Testis (tissue), 2 donors: ENCODE measurements at regions not wholly inside any gene's neighbourhood (a gene's known extent, or its start where the extent isn't known, plus 50 kb on each side); places are given as distances from the start of the nearest gene placed in this dataset.

Experiments used
- POLR2A ChIP-seq: fragments of 450-650 bp; IDR thresholded peaks from one replicate; pipeline ENCODE4 v1.6.1; 2017; ENCODE audit warnings: antibody characterized with exemption, mild to moderate bottlenecking, moderate library complexity
- TF ChIP-seq, protein P1 (sequence below), 3 experiments: fragments of 450-650 bp in 2 of 3; fragments of 200-600 bp in 1 of 3; sonication (generic) in 1 of 3; IDR thresholded peaks; one replicate each; pipeline ENCODE4 v1.5.1; 2016 to 2019; ENCODE audit warnings: antibody characterized with exemption in 3 of 3, mild to moderate bottlenecking in 2 of 3, moderate library complexity in 1 of 3

DNA sequence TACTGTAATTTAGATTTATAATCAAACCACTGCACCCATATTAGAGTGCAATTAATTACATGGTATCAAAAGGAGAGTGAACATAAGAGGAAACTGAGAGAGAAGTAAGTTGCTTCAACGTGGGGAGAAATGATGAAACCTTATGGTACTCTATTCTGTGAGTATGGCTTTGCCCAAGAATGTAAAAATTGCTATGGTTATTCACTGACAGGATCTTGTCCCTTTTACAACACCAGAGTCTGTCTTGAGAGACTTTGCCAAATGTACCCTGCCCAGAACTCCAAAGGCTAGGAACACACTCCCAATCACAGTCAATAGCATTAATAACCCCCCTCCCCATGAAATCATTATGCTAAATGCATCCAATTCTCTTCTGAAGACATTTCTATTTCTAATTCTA is 974.8 kb upstream of the POU3F3 start:
- TF ChIP-seq, protein P1, sequence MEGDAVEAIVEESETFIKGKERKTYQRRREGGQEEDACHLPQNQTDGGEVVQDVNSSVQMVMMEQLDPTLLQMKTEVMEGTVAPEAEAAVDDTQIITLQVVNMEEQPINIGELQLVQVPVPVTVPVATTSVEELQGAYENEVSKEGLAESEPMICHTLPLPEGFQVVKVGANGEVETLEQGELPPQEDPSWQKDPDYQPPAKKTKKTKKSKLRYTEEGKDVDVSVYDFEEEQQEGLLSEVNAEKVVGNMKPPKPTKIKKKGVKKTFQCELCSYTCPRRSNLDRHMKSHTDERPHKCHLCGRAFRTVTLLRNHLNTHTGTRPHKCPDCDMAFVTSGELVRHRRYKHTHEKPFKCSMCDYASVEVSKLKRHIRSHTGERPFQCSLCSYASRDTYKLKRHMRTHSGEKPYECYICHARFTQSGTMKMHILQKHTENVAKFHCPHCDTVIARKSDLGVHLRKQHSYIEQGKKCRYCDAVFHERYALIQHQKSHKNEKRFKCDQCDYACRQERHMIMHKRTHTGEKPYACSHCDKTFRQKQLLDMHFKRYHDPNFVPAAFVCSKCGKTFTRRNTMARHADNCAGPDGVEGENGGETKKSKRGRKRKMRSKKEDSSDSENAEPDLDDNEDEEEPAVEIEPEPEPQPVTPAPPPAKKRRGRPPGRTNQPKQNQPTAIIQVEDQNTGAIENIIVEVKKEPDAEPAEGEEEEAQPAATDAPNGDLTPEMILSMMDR (IDR thresholded peaks at IDR 0.05), result no peak
- TF ChIP-seq POLR2A, result no peak
